ENCODE measurements at regions not wholly inside any gene's neighbourhood (a gene's known extent, or its start where the extent isn't known, plus 50 kb on each side); places are given as distances from the start of the nearest gene placed in this dataset.

- Histone ChIP-seq H3K27ac (ENCODE audit: low read depth, low read length) (peak overlapping the region; percentile 45), H3K9ac (ENCODE audit: low read depth in 1 of 2, low read length in 2 of 2) (no peak overlapping the region), H3K9me3 (ENCODE audit: control insufficient read depth in 1 of 2, low read length in 2 of 2) (no peaks in the 10 kb centered on the region), H3K4me1 (ENCODE audit: control insufficient read depth in 1 of 2, insufficient read depth in 2 of 2, low read length in 2 of 2) (peaks cover 0 to 10% of the 10 kb centered on the region in 2 donors), H3K27me3 (ENCODE audit: control insufficient read depth in 1 of 2, insufficient read depth in 2 of 2, low read length in 2 of 2) (no peaks in the 10 kb centered on the region), H3K4me3 (ENCODE audit: low read depth in 1 of 2, low read length in 2 of 2) (no peak overlapping the region), H3K36me3 (ENCODE audit: control insufficient read depth in 1 of 2, insufficient read depth in 2 of 2, low read length in 2 of 2) (no peaks in the 10 kb centered on the region)
These were observed 58.5 kb downstream of the DLL1 start for GRCh38 chr6:170232186-170233002.

- H3K9ac ChIP-seq (ENCODE audit: low read depth in 1 of 2, low read length in 2 of 2) = no peak overlapping the region
- H3K4me3 ChIP-seq (ENCODE audit: low read depth in 1 of 2, low read length in 2 of 2) = no peak overlapping the region
- peak overlapping the region; percentile 45 for H3K27ac ChIP-seq (ENCODE audit: low read depth, low read length)
- H3K36me3 ChIP-seq (ENCODE audit: control insufficient read depth in 1 of 2, insufficient read depth in 2 of 2, low read length in 2 of 2) = no peaks in the 10 kb centered on the region
- peaks cover 0 to 10% of the 10 kb centered on the region in 2 donors for H3K4me1 ChIP-seq (ENCODE audit: control insufficient read depth in 1 of 2, insufficient read depth in 2 of 2, low read length in 2 of 2)
- H3K9me3 ChIP-seq (ENCODE audit: control insufficient read depth in 1 of 2, low read length in 2 of 2) = no peaks in the 10 kb centered on the region
- H3K27me3 ChIP-seq (ENCODE audit: control insufficient read depth in 1 of 2, insufficient read depth in 2 of 2, low read length in 2 of 2) = no peaks in the 10 kb centered on the region
These were observed 59.3 kb downstream of the DLL1 start for GRCh38 chr6:170231293-170232185.

GRCh38 chr6:170230520-170231292 lies 60.2 kb downstream of the DLL1 start:
- H3K4me3 ChIP-seq (ENCODE audit: low read depth in 1 of 2, low read length in 2 of 2) = no peak overlapping the region
- H3K9me3 ChIP-seq (ENCODE audit: control insufficient read depth in 1 of 2, low read length in 2 of 2) = no peaks in the 10 kb centered on the region
- H3K9ac ChIP-seq (ENCODE audit: low read depth in 1 of 2, low read length in 2 of 2) = no peak overlapping the region
- peaks cover 0 to 10% of the 10 kb centered on the region in 2 donors for H3K4me1 ChIP-seq (ENCODE audit: control insufficient read depth in 1 of 2, insufficient read depth in 2 of 2, low read length in 2 of 2)
- H3K27me3 ChIP-seq (ENCODE audit: control insufficient read depth in 1 of 2, insufficient read depth in 2 of 2, low read length in 2 of 2) = no peaks in the 10 kb centered on the region
- no peaks in the 10 kb centered on the region for H3K36me3 ChIP-seq (ENCODE audit: control insufficient read depth in 1 of 2, insufficient read depth in 2 of 2, low read length in 2 of 2)
- no peak overlapping the region for H3K27ac ChIP-seq (ENCODE audit: low read depth, low read length)

- Histone ChIP-seq H3K9ac (ENCODE audit: low read depth in 1 of 2, low read length in 2 of 2) (no peak overlapping the region), H3K4me1 (ENCODE audit: control insufficient read depth in 1 of 2, insufficient read depth in 2 of 2, low read length in 2 of 2) (peaks cover 2 to 10% of the 10 kb centered on the region in 2 donors), H3K4me3 (ENCODE audit: low read depth in 1 of 2, low read length in 2 of 2) (no peak overlapping the region), H3K27me3 (ENCODE audit: control insufficient read depth in 1 of 2, insufficient read depth in 2 of 2, low read length in 2 of 2) (no peaks in the 10 kb centered on the region), H3K9me3 (ENCODE audit: control insufficient read depth in 1 of 2, low read length in 2 of 2) (no peaks in the 10 kb centered on the region), H3K27ac (ENCODE audit: low read depth, low read length) (no peak overlapping the region), H3K36me3 (ENCODE audit: control insufficient read depth in 1 of 2, insufficient read depth in 2 of 2, low read length in 2 of 2) (no peaks in the 10 kb centered on the region)
These were observed 60.9 kb downstream of the DLL1 start for GRCh38 chr6:170229851-170230519.

- Histone ChIP-seq H3K27me3 (ENCODE audit: control insufficient read depth in 1 of 2, insufficient read depth in 2 of 2, low read length in 2 of 2) (no peaks in the 10 kb centered on the region), H3K4me1 (ENCODE audit: control insufficient read depth in 1 of 2, insufficient read depth in 2 of 2, low read length in 2 of 2) (peaks cover 4 to 10% of the 10 kb centered on the region in 2 donors), H3K27ac (ENCODE audit: low read depth, low read length) (no peak overlapping the region), H3K36me3 (ENCODE audit: control insufficient read depth in 1 of 2, insufficient read depth in 2 of 2, low read length in 2 of 2) (no peaks in the 10 kb centered on the region), H3K9ac (ENCODE audit: low read depth in 1 of 2, low read length in 2 of 2) (no peak overlapping the region), H3K4me3 (ENCODE audit: low read depth in 1 of 2, low read length in 2 of 2) (no peak overlapping the region), H3K9me3 (ENCODE audit: control insufficient read depth in 1 of 2, low read length in 2 of 2) (no peaks in the 10 kb centered on the region)
These were observed 61.5 kb downstream of the DLL1 start for GRCh38 chr6:170229396-170229795.

GRCh38 chr6:170228946-170229310 lies 62.0 kb downstream of the DLL1 start:
- Histone ChIP-seq H3K36me3 (ENCODE audit: control insufficient read depth in 1 of 2, insufficient read depth in 2 of 2, low read length in 2 of 2) (no peaks in the 10 kb centered on the region), H3K27me3 (ENCODE audit: control insufficient read depth in 1 of 2, insufficient read depth in 2 of 2, low read length in 2 of 2) (no peaks in the 10 kb centered on the region), H3K4me3 (ENCODE audit: low read depth in 1 of 2, low read length in 2 of 2) (no peak overlapping the region), H3K9ac (ENCODE audit: low read depth in 1 of 2, low read length in 2 of 2) (no peak overlapping the region), H3K4me1 (ENCODE audit: control insufficient read depth in 1 of 2, insufficient read depth in 2 of 2, low read length in 2 of 2) (peaks cover 4 to 5% of the 10 kb centered on the region in 2 donors), H3K9me3 (ENCODE audit: control insufficient read depth in 1 of 2, low read length in 2 of 2) (no peaks in the 10 kb centered on the region), H3K27ac (ENCODE audit: low read depth, low read length) (no peak overlapping the region)

- no peaks in the 10 kb centered on the region for H3K9me3 ChIP-seq (ENCODE audit: control insufficient read depth in 1 of 2, low read length in 2 of 2)
- no peak overlapping the region for H3K27ac ChIP-seq (ENCODE audit: low read depth, low read length)
- no peaks in the 10 kb centered on the region for H3K36me3 ChIP-seq (ENCODE audit: control insufficient read depth in 1 of 2, insufficient read depth in 2 of 2, low read length in 2 of 2)
- H3K27me3 ChIP-seq (ENCODE audit: control insufficient read depth in 1 of 2, insufficient read depth in 2 of 2, low read length in 2 of 2) = no peaks in the 10 kb centered on the region
- no peak overlapping the region for H3K9ac ChIP-seq (ENCODE audit: low read depth in 1 of 2, low read length in 2 of 2)
- peaks cover 0 to 5% of the 10 kb centered on the region in 2 donors for H3K4me1 ChIP-seq (ENCODE audit: control insufficient read depth in 1 of 2, insufficient read depth in 2 of 2, low read length in 2 of 2)
- no peak overlapping the region for H3K4me3 ChIP-seq (ENCODE audit: low read depth in 1 of 2, low read length in 2 of 2)
These were observed 62.6 kb downstream of the DLL1 start for GRCh38 chr6:170227996-170228945.

- H3K4me1 ChIP-seq (ENCODE audit: control insufficient read depth in 1 of 2, insufficient read depth in 2 of 2, low read length in 2 of 2) = peaks cover 7 to 11% of the 10 kb centered on the region in 2 donors
- no peaks in the 10 kb centered on the region for H3K36me3 ChIP-seq (ENCODE audit: control insufficient read depth in 1 of 2, insufficient read depth in 2 of 2, low read length in 2 of 2)
- H3K9me3 ChIP-seq (ENCODE audit: control insufficient read depth in 1 of 2, low read length in 2 of 2) = no peaks in the 10 kb centered on the region
- H3K27me3 ChIP-seq (ENCODE audit: control insufficient read depth in 1 of 2, insufficient read depth in 2 of 2, low read length in 2 of 2) = peaks cover 0 to 5% of the 10 kb centered on the region in 2 donors
- H3K27ac ChIP-seq (ENCODE audit: low read depth, low read length) = no peak overlapping the region
- H3K4me3 ChIP-seq (ENCODE audit: low read depth in 1 of 2, low read length in 2 of 2) = no peak overlapping the region
- no peak overlapping the region for H3K9ac ChIP-seq (ENCODE audit: low read depth in 1 of 2, low read length in 2 of 2)
These were observed 63.3 kb downstream of the DLL1 start for GRCh38 chr6:170227521-170227983.

- H3K27me3 ChIP-seq (ENCODE audit: control insufficient read depth in 1 of 2, insufficient read depth in 2 of 2, low read length in 2 of 2) = peaks cover 0 to 5% of the 10 kb centered on the region in 2 donors
- H3K9ac ChIP-seq (ENCODE audit: low read depth in 1 of 2, low read length in 2 of 2) = no peak overlapping the region
- H3K36me3 ChIP-seq (ENCODE audit: control insufficient read depth in 1 of 2, insufficient read depth in 2 of 2, low read length in 2 of 2) = no peaks in the 10 kb centered on the region
- no peaks in the 10 kb centered on the region for H3K9me3 ChIP-seq (ENCODE audit: control insufficient read depth in 1 of 2, low read length in 2 of 2)
- H3K4me3 ChIP-seq (ENCODE audit: low read depth in 1 of 2, low read length in 2 of 2) = no peak overlapping the region
- peaks cover 8 to 11% of the 10 kb centered on the region in 2 donors for H3K4me1 ChIP-seq (ENCODE audit: control insufficient read depth in 1 of 2, insufficient read depth in 2 of 2, low read length in 2 of 2)
- no peak overlapping the region for H3K27ac ChIP-seq (ENCODE audit: low read depth, low read length)
These were observed 64.2 kb downstream of the DLL1 start for GRCh38 chr6:170226647-170227046.

Measured in duodenal mucosa (tissue), 2 donors.